ENCODE measurements at regions not wholly inside any gene's neighbourhood (a gene's known extent, or its start where the extent isn't known, plus 50 kb on each side); places are given as distances from the start of the nearest gene placed in this dataset.

GRCh38 chr4:79498282-79498681 is 90.3 kb upstream of the GK2 start:
- TF ChIP-seq CTCF (conservative IDR thresholded peaks at IDR 0.05; ENCODE audit: low read depth, low read length) (no peak), MAZ (IDR thresholded peaks at IDR 0.05; ENCODE audit: borderline replicate concordance, low read depth, low read length) (no peak), RAD21 (IDR thresholded peaks at IDR 0.05; ENCODE audit: low read length) (no peak), MXI1 (IDR thresholded peaks at IDR 0.05; ENCODE audit: borderline replicate concordance, low read depth, low read length) (no peak), BHLHE40 (IDR thresholded peaks at IDR 0.05; ENCODE audit: low read depth, low read length) (no peak), RCOR1 (IDR thresholded peaks at IDR 0.05; ENCODE audit: insufficient replicate concordance, low read length) (no peak), POLR2A (IDR thresholded peaks at IDR 0.05; ENCODE audit: low read depth, low read length) (no peak), FOS (IDR thresholded peaks at IDR 0.05; ENCODE audit: low read depth, low read length) (no peak)
- TF ChIP-seq, protein P1, sequence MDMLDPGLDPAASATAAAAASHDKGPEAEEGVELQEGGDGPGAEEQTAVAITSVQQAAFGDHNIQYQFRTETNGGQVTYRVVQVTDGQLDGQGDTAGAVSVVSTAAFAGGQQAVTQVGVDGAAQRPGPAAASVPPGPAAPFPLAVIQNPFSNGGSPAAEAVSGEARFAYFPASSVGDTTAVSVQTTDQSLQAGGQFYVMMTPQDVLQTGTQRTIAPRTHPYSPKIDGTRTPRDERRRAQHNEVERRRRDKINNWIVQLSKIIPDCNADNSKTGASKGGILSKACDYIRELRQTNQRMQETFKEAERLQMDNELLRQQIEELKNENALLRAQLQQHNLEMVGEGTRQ (IDR thresholded peaks at IDR 0.05; ENCODE audit: low read depth, low read length): no peak

All from IMR-90 (cell line).